Astrocyte (in vitro differentiated cells and primary cell): ENCODE measurements at regions not wholly inside any gene's neighbourhood (a gene's known extent, or its start where the extent isn't known, plus 50 kb on each side); places are given as distances from the start of the nearest gene placed in this dataset.

Source experiments
- DNase-seq: peaks from one replicate; pipeline ENCODE4 v3.0.0-alpha.2; 2010; ENCODE audit warnings: low read depth
- FAIRE-seq: peaks from 2 replicates; lab custom pipeline; 2011; peaks lifted over from hg19 to GRCh38; lab: Jason Lieb, UNC
- H2AFZ ChIP-seq: 2 replicates; pipeline ENCODE4 v1.6.0; 2012; ENCODE audit warnings: low read depth, low read length, inconsistent platforms
- H3K27ac ChIP-seq: 2 replicates; pipeline ENCODE4 v1.5.1; 2011; ENCODE audit warnings: low read depth, low read length, inconsistent platforms
- H3K27me3 ChIP-seq: 2 replicates; pipeline ENCODE4 v1.6.0; 2011; ENCODE audit warnings: low read length, inconsistent platforms; ENCODE audit not compliant: insufficient read depth
- H3K36me3 ChIP-seq: 2 replicates; pipeline ENCODE4 v1.5.1; 2011; ENCODE audit warnings: low read length, inconsistent platforms; ENCODE audit not compliant: insufficient read depth
- H3K4me1 ChIP-seq: 2 replicates; pipeline ENCODE4 v1.5.1; 2011; ENCODE audit warnings: low read length, inconsistent platforms; ENCODE audit not compliant: insufficient read depth
- H3K4me2 ChIP-seq: 2 replicates; pipeline ENCODE4 v1.6.0; 2012; ENCODE audit warnings: low read length, inconsistent platforms
- H3K4me3 ChIP-seq: 2 replicates; pipeline ENCODE4 v1.5.1; 2011; ENCODE audit warnings: low read depth, mild to moderate bottlenecking, low read length, inconsistent platforms; ENCODE audit not compliant: insufficient read depth
- H3K79me2 ChIP-seq: 2 replicates; pipeline ENCODE4 v1.6.0; 2012; ENCODE audit warnings: mild to moderate bottlenecking, low read length, inconsistent platforms; ENCODE audit not compliant: insufficient read depth
- H3K9ac ChIP-seq: 2 replicates; pipeline ENCODE4 v1.6.0; 2012; ENCODE audit warnings: mild to moderate bottlenecking, low read length, inconsistent platforms
- H3K9me3 ChIP-seq: 2 replicates; pipeline ENCODE4 v1.5.1; 2012; ENCODE audit warnings: low read depth, mild to moderate bottlenecking, low read length, inconsistent platforms; ENCODE audit not compliant: insufficient read depth
- H4K20me1 ChIP-seq: 2 replicates; pipeline ENCODE4 v1.6.0; 2012; ENCODE audit warnings: low read length, inconsistent platforms; ENCODE audit not compliant: insufficient read depth
- H3K27ac Mint-ChIP-seq: one replicate; pipeline ENCODE4 v1.8.0; 2021; ENCODE audit warnings: mild to moderate bottlenecking, mixed read lengths; ENCODE audit not compliant: unreplicated experiment
- H3K27me3 Mint-ChIP-seq: one replicate; pipeline ENCODE4 v1.8.0; 2021; ENCODE audit warnings: low read depth, mixed read lengths; ENCODE audit not compliant: unreplicated experiment
- H3K36me3 Mint-ChIP-seq: one replicate; pipeline ENCODE4 v1.8.0; 2021; ENCODE audit warnings: low read depth, mixed read lengths; ENCODE audit not compliant: unreplicated experiment
- H3K4me1 Mint-ChIP-seq: one replicate; pipeline ENCODE4 v1.8.0; 2021; ENCODE audit warnings: low read depth, mixed read lengths; ENCODE audit not compliant: unreplicated experiment
- H3K4me3 Mint-ChIP-seq: one replicate; pipeline ENCODE4 v1.8.0; 2021; ENCODE audit warnings: mild to moderate bottlenecking, moderate library complexity, mixed read lengths; ENCODE audit not compliant: unreplicated experiment
- H3K9me3 Mint-ChIP-seq: one replicate; pipeline ENCODE4 v1.8.0; 2021; ENCODE audit warnings: mild to moderate bottlenecking, mixed read lengths; ENCODE audit not compliant: unreplicated experiment
- CTCF ChIP-seq: IDR thresholded peaks from 2 replicates; pipeline ENCODE4 v1.5.1; 2011; ENCODE audit warnings: low read depth, mild to moderate bottlenecking, inconsistent platforms, low read length, moderate library complexity; ENCODE audit not compliant: insufficient read depth
- EZH2 ChIP-seq: IDR thresholded peaks from 2 replicates; pipeline ENCODE4 v1.6.1; 2012; ENCODE audit warnings: mild to moderate bottlenecking, low read length, inconsistent platforms; ENCODE audit not compliant: insufficient read depth

DNA sequence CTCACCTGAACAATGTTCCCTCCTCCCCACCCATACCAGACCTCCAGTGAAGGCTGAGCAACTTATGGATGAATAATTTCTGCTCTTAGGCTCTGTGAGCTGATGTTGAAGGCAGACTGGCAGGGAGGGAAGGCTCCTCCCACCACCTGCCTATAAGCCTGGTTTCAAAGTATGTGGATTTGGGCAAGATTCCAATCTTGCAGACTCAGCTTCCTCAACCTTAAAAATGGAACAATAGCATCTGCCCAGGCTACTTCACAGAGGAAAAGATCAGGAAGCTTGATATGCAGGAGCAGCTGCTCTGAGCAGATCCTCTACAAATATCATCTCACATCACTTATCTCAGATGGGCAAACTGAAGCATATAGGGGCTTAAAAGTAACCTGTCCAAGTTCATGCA is 112.2 kb downstream of the ZFP36L2 start:
- peaks cover 8% of the 10 kb centered on the region for H3K4me1 ChIP-seq
- no peak overlapping the region for H3K4me3 ChIP-seq
- peak overlapping the region; percentile 19 for H2AFZ ChIP-seq
- no peaks in the 10 kb centered on the region for H3K36me3 ChIP-seq
- no peaks in the 10 kb centered on the region for H3K79me2 ChIP-seq
- H3K27ac Mint-ChIP-seq, result peak overlapping the region; percentile 30
- H3K27me3 Mint-ChIP-seq, result peaks cover 5% of the 10 kb centered on the region
- H3K4me3 Mint-ChIP-seq, result no peak overlapping the region
- TF ChIP-seq CTCF, result no peak
- no peak for TF ChIP-seq EZH2
- H3K4me1 Mint-ChIP-seq, result peaks cover 8% of the 10 kb centered on the region
- H3K27me3 ChIP-seq, result no peaks in the 10 kb centered on the region
- peaks cover 5% of the 10 kb centered on the region for H3K9me3 Mint-ChIP-seq
- no peaks in the 10 kb centered on the region for H3K9me3 ChIP-seq
- no peak overlapping the region for H3K9ac ChIP-seq
- no peaks in the 10 kb centered on the region for H4K20me1 ChIP-seq
- peak; percentile 42 for DNase-seq
- H3K4me2 ChIP-seq, result no peak overlapping the region
- peaks cover 2% of the 10 kb centered on the region for H3K36me3 Mint-ChIP-seq
- no peak for FAIRE-seq
- no peak overlapping the region for H3K27ac ChIP-seq

DNA sequence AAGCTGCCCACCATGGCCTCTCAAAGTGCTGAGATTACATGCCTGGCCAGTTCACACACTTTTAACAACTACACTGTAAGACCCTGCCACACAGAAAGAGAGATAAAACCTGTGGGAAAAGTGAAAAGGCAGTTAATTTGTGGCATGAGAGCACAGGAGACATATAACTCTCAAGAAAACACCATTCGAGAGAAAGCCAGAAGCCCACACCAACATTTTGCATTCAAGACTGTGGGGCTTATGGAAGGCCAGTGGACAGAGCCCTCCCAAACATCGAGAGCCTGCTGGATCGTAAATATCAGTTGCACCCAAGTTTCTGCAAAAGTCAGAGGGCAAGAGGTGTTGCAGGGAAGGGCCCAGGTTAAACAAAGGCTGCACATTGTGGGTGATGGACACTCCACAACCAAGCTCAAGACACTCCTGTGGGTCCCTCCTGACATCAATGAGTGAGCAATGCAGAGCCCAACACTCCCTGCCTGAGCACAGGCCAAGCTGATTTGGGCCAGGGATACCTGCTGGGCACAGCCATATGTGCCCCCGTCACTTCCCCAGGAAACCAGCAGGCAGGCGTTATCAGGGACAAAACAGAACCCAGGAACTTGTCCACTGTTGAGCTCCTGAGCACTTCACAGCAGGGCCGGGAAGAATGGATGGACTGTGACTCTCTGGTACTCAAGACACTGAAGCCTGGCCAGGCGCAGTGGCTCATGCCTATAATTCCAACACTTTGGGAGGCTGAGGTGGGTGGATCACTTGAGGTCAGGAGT is 114.4 kb downstream of the ZFP36L2 start:
- Histone ChIP-seq H3K4me2 (no peak overlapping the region), H3K27ac (no peak overlapping the region), H3K9me3 (no peaks in the 10 kb centered on the region), H3K9ac (no peak overlapping the region), H3K4me1 (peaks cover 8% of the 10 kb centered on the region), H3K27me3 (no peaks in the 10 kb centered on the region), H3K4me3 (no peak overlapping the region), H3K36me3 (no peaks in the 10 kb centered on the region), H4K20me1 (no peaks in the 10 kb centered on the region), H2AFZ (no peak overlapping the region), H3K79me2 (no peaks in the 10 kb centered on the region)
- TF ChIP-seq CTCF (no peak), EZH2 (no peak)
- H3K4me1 Mint-ChIP-seq, result peaks cover 15% of the 10 kb centered on the region
- no peak overlapping the region for H3K4me3 Mint-ChIP-seq
- no peak for FAIRE-seq
- H3K36me3 Mint-ChIP-seq, result peaks cover 2% of the 10 kb centered on the region
- peaks cover 7% of the 10 kb centered on the region for H3K27me3 Mint-ChIP-seq
- peaks cover 9% of the 10 kb centered on the region for H3K9me3 Mint-ChIP-seq
- DNase-seq, result no peak
- H3K27ac Mint-ChIP-seq, result no peak overlapping the region

DNA sequence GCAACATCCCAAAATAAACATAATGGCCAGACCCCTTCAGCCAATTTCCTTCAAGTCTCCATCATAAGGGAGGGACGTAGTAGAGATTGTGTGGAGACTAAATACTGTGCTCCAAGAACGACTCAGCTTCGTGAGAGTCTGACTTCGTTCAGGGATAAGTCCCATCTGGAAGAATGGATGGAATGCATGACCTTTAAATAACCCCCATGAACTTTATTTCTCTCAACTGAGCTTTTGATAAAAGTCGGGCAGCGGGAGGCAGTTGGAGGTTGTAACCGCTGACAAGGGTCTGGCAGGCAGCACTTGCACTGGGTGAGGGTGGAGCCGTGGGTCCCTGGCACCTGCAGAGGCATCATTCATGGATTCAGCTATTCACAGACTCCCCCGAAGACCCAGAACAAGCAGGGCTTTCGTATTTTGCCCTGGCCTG is 115.9 kb downstream of the ZFP36L2 start:
- no peak overlapping the region for H3K4me3 ChIP-seq
- DNase-seq, result peak; percentile 89
- FAIRE-seq, result no peak
- no peaks in the 10 kb centered on the region for H3K36me3 ChIP-seq
- Mint-ChIP-seq H3K27ac (peak overlapping the region; percentile 53), H3K9me3 (peaks cover 13% of the 10 kb centered on the region), H3K4me1 (peaks cover 22% of the 10 kb centered on the region), H3K27me3 (peaks cover 2% of the 10 kb centered on the region), H3K36me3 (peaks cover 7% of the 10 kb centered on the region), H3K4me3 (no peak overlapping the region)
- H3K9ac ChIP-seq, result no peak overlapping the region
- H3K4me1 ChIP-seq, result peaks cover 8% of the 10 kb centered on the region
- no peak overlapping the region for H2AFZ ChIP-seq
- peak overlapping the region; percentile 32 for H3K4me2 ChIP-seq
- H3K27me3 ChIP-seq, result no peaks in the 10 kb centered on the region
- TF ChIP-seq EZH2 (no peak), CTCF (no peak)
- H3K27ac ChIP-seq, result peak overlapping the region; percentile 32
- no peaks in the 10 kb centered on the region for H3K79me2 ChIP-seq
- no peaks in the 10 kb centered on the region for H3K9me3 ChIP-seq
- H4K20me1 ChIP-seq, result no peaks in the 10 kb centered on the region
